Tibial nerve (tissue), 3 donors: ENCODE measurements at regions not wholly inside any gene's neighbourhood (a gene's known extent, or its start where the extent isn't known, plus 50 kb on each side); places are given as distances from the start of the nearest gene placed in this dataset.

Experiments used
- POLR2A ChIP-seq, 2 donors: fragments of 450-650 bp; IDR thresholded peaks; one replicate each; pipeline ENCODE4 v1.6.1; 2017; ENCODE audit warnings: antibody characterized with exemption in 2 of 2, mild to moderate bottlenecking in 2 of 2, moderate library complexity in 2 of 2
- TF ChIP-seq, protein P1 (sequence below), 5 experiments: fragments of 200-600 bp in 3 of 5; fragments of 450-650 bp in 2 of 5; sonication (generic) in 3 of 5; IDR thresholded peaks; one replicate each; pipeline ENCODE4 v1.5.1; 2016 to 2019; ENCODE audit warnings: antibody characterized with exemption in 5 of 5, mild to moderate bottlenecking in 3 of 5, moderate library complexity in 2 of 5

DNA sequence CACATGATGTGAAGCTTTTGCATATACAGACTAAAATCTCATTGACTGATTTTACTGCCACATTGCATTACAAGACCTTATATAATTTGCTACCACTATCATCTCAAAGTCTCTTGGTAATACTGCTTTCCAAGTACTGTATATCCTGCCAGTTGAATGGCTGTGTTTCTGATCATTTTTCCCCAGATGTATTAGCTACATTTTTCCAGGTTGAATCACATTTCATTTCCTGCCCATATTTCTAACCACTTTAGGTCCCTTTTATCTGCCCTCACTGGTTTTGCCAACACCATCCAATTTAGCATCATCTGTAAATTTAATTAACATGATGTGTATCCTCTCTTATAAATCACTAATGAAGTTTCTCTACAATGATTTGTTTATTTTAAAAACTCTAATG, 365.7 kb upstream of the PMFBP1 start:
- TF ChIP-seq, protein P1, sequence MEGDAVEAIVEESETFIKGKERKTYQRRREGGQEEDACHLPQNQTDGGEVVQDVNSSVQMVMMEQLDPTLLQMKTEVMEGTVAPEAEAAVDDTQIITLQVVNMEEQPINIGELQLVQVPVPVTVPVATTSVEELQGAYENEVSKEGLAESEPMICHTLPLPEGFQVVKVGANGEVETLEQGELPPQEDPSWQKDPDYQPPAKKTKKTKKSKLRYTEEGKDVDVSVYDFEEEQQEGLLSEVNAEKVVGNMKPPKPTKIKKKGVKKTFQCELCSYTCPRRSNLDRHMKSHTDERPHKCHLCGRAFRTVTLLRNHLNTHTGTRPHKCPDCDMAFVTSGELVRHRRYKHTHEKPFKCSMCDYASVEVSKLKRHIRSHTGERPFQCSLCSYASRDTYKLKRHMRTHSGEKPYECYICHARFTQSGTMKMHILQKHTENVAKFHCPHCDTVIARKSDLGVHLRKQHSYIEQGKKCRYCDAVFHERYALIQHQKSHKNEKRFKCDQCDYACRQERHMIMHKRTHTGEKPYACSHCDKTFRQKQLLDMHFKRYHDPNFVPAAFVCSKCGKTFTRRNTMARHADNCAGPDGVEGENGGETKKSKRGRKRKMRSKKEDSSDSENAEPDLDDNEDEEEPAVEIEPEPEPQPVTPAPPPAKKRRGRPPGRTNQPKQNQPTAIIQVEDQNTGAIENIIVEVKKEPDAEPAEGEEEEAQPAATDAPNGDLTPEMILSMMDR (IDR thresholded peaks at IDR 0.05), result no peak
- TF ChIP-seq POLR2A (IDR thresholded peaks at IDR 0.05), result no peak
